GM12878 (cell line): ENCODE measurements at regions not wholly inside any gene's neighbourhood (a gene's known extent, or its start where the extent isn't known, plus 50 kb on each side); places are given as distances from the start of the nearest gene placed in this dataset.

Experiments used
- ATAC-seq: fragments of 200-7000 bp; cut with Tn5 transposase; 3 replicates; pipeline ENCODE4 v1.9.1; 2020; ENCODE audit warnings: mild to moderate bottlenecking, moderate library complexity
- BruUV-seq: library from RNA; stranded (reverse); fragments of 400-500 nt; replicated peaks from 2 replicates; lab custom pipeline; 2021; lab: Mats Ljungman, UMichigan
- CTCF ChIA-PET: fragments of 300-600 bp; sonication (Branson Sonifier 250); formaldehyde crosslinking; extraction: SDS; loops from one replicate; lab custom pipeline; 2021; ENCODE audit warnings: inconsistent platforms; lab: Yijun Ruan, JAX
- POLR2A ChIA-PET: fragments of 350-600 bp; formaldehyde crosslinking; extraction: SDS; loops from one replicate; lab custom pipeline; 2021; ENCODE audit warnings: inconsistent platforms; lab: Charles Lee
- RAD21 ChIA-PET: fragments of 300-600 bp; sonication (Branson Sonifier 250); formaldehyde crosslinking; loops from one replicate; lab custom pipeline; 2023; ENCODE audit warnings: antibody characterized with exemption; ENCODE audit not compliant: unreplicated experiment; lab: Charles Lee
- SMC1A ChIA-PET: fragments of 300-600 bp; sonication (Branson Sonifier 250); formaldehyde crosslinking; loops from one replicate; lab custom pipeline; 2023; ENCODE audit not compliant: unreplicated experiment, uncharacterized antibody; lab: Charles Lee
- DNase-seq: peaks from one replicate; pipeline ENCODE4 v3.0.0-alpha.2; 2011; ENCODE audit warnings: low read depth, low spot score
- FAIRE-seq: peaks from 3 replicates; lab custom pipeline; 2011; peaks lifted over from hg19 to GRCh38; lab: Jason Lieb, UNC
- H2AFZ ChIP-seq: 2 replicates; pipeline ENCODE4 v1.6.0; 2011; ENCODE audit warnings: low read depth, low read length, control low read depth; ENCODE audit not compliant: control insufficient read depth
- H3K27ac ChIP-seq: 2 replicates; pipeline ENCODE4 v1.5.1; 2011; ENCODE audit warnings: control low read depth; ENCODE audit not compliant: control insufficient read depth, insufficient read depth
- H3K27me3 ChIP-seq, 2 experiments: replicated peaks in 1 of 2; 2 replicates each; pipeline versions ENCODE4 v1.6.0 to v1.6.1; 2011; ENCODE audit warnings: low read length in 1 of 2; ENCODE audit not compliant: control insufficient read depth in 2 of 2, insufficient read depth in 2 of 2
- H3K36me3 ChIP-seq, 2 experiments: 2 replicates each; pipeline ENCODE4 v1.5.1; 2011; ENCODE audit warnings: low read length in 1 of 2; ENCODE audit not compliant: control insufficient read depth in 2 of 2, insufficient read depth in 2 of 2
- H3K4me1 ChIP-seq: 2 replicates; pipeline ENCODE4 v1.6.1; 2011; ENCODE audit warnings: mild to moderate bottlenecking, low read length, moderate library complexity, mixed read lengths; ENCODE audit not compliant: control insufficient read depth, insufficient read depth
- H3K4me2 ChIP-seq: 2 replicates; pipeline ENCODE4 v1.6.0; 2011; ENCODE audit warnings: control low read depth; ENCODE audit not compliant: control insufficient read depth, insufficient read depth
- H3K4me3 ChIP-seq: fragments of 200-600 bp; sonication (generic); 2 replicates; pipeline ENCODE4 v1.5.1; 2016
- H3K79me2 ChIP-seq: 2 replicates; pipeline ENCODE4 v1.6.0; 2011; ENCODE audit warnings: low read length; ENCODE audit not compliant: control insufficient read depth, insufficient read depth
- H3K9ac ChIP-seq: 2 replicates; pipeline ENCODE4 v1.8.0; 2011; ENCODE audit warnings: low read length, control low read depth, mixed read lengths; ENCODE audit not compliant: control insufficient read depth, insufficient read depth
- H3K9me3 ChIP-seq: replicated peaks from 3 replicates; pipeline ENCODE4 v1.5.1; 2011; ENCODE audit warnings: mild to moderate bottlenecking, low read length; ENCODE audit not compliant: control insufficient read depth, insufficient read depth
- H4K20me1 ChIP-seq: 2 replicates; pipeline ENCODE4 v1.6.0; 2011; ENCODE audit not compliant: control insufficient read depth, insufficient read depth
- CEBPB ChIP-seq, 2 experiments: fragments of 150-350 bp in 1 of 2; IDR thresholded peaks; 2 replicates each; pipeline ENCODE4 v1.6.1; 2012 to 2014; ENCODE audit warnings: low read depth in 2 of 2, low read length in 2 of 2, borderline replicate concordance in 1 of 2, inconsistent platforms in 1 of 2
- CREM ChIP-seq: IDR thresholded peaks from 2 replicates; pipeline ENCODE4 v1.6.1; 2014; ENCODE audit warnings: antibody characterized with exemption, low read depth
- GABPA ChIP-seq: IDR thresholded peaks from 2 replicates; pipeline ENCODE4 v1.6.1; 2014; ENCODE audit warnings: antibody characterized with exemption, low read depth, mild to moderate bottlenecking, inconsistent platforms
- HCFC1 ChIP-seq: fragments of 150-350 bp; IDR thresholded peaks from 2 replicates; pipeline ENCODE4 v1.6.1; 2014; ENCODE audit warnings: low read length
- NFYB ChIP-seq: IDR thresholded peaks from 2 replicates; pipeline ENCODE4 v1.6.1; 2011; ENCODE audit warnings: low read depth, mild to moderate bottlenecking, low read length, improper control_type of control experiment, moderate library complexity; ENCODE audit not compliant: insufficient read depth
- PML ChIP-seq: IDR thresholded peaks from 2 replicates; pipeline ENCODE4 v1.6.1; 2012; ENCODE audit warnings: low read length, inconsistent platforms
- POLR2A ChIP-seq: IDR thresholded peaks from 2 replicates; pipeline ENCODE4 v1.6.1; 2011; ENCODE audit warnings: low read depth, mild to moderate bottlenecking, low read length
- RBBP5 ChIP-seq: fragments of 200-600 bp; sonication (generic); conservative IDR thresholded peaks from 2 replicates; pipeline ENCODE4 v1.6.1; 2016
- SIN3A ChIP-seq: IDR thresholded peaks from 2 replicates; pipeline ENCODE4 v1.6.1; 2012; ENCODE audit warnings: low read depth, low read length, improper control_type of control experiment
- SMAD5 ChIP-seq: IDR thresholded peaks from 2 replicates; pipeline ENCODE4 v1.6.1; 2016; ENCODE audit warnings: antibody characterized with exemption, low read depth
- TCF3 ChIP-seq: IDR thresholded peaks from 2 replicates; pipeline ENCODE4 v1.6.1; 2012; ENCODE audit warnings: low read depth, mild to moderate bottlenecking, low read length, borderline replicate concordance; ENCODE audit not compliant: insufficient read depth
- WGBS: methylation state at CpG from one replicate; pipeline ENCODE4 v1.1.6; 2016; ENCODE audit warnings: low lambda C conversion rate; ENCODE audit not compliant: insufficient replicate concordance, insufficient coverage; ENCODE audit errors: missing lambda C conversion rate; 5-methylcytosine and 5-hydroxymethylcytosine counted together
- in situ Hi-C: fragments of 300-500 bp; cut with MboI; formaldehyde crosslinking; loops from 9 replicates; pipeline ENCODE4 v1.14.3; 2018; ENCODE audit warnings: mixed read lengths
- intact Hi-C: fragments of 100-400 bp; cut with micrococcal nuclease; formaldehyde crosslinking; loops from one replicate; pipeline ENCODE4 v1.14.2; 2022; ENCODE audit not compliant: unreplicated experiment
- TF ChIP-seq, protein P1 (sequence below): fragments of 450-650 bp; conservative IDR thresholded peaks from 2 replicates; pipeline ENCODE4 v1.6.1; 2017; ENCODE audit warnings: mild to moderate bottlenecking, moderate library complexity
- TF ChIP-seq, protein P2 (sequence below): fragments of 450-650 bp; IDR thresholded peaks from 2 replicates; pipeline ENCODE4 v1.6.1; 2017; ENCODE audit warnings: mild to moderate bottlenecking, moderate library complexity
- TF ChIP-seq, protein P3 (sequence below): fragments of 150-350 bp; IDR thresholded peaks from 2 replicates; pipeline ENCODE4 v1.6.1; 2016; ENCODE audit warnings: low read depth, low read length

DNA sequence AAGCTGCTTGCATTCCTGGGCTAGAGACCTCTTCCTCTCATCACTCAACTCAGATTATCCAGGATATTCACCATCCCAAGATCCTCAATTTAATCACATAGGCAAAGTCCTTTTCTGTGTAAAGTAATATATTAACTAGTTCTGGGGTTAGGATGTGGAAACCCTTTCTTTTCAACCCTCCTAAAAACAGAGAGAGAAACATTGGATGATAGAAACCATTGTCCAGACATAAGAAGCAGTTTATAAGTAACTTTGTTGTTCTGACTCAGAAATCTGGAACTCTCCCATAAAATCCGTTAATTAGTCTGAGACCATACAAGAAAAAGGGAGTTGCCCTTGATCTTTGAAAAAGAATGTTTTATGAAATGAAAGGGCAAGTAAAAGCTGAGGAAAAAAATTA is 817.1 kb upstream of the CDH9 start:
- no peak for DNase-seq
- Histone ChIP-seq H3K27ac (no peak overlapping the region), H2AFZ (no peak overlapping the region), H3K9me3 (no peaks in the 10 kb centered on the region), H3K4me1 (no peaks in the 10 kb centered on the region), H3K4me3 (no peak overlapping the region), H3K9ac (no peak overlapping the region), H3K27me3 (no peaks in the 10 kb centered on the region), H3K36me3 (no peaks in the 10 kb centered on the region), H3K79me2 (no peaks in the 10 kb centered on the region), H3K4me2 (no peak overlapping the region), H4K20me1 (no peaks in the 10 kb centered on the region)
- no TSS peak for BruUV-seq
- 0% methylated on average over 1 of the region's 1 CpG for WGBS
- intact Hi-C loops: no loop called here
- CTCF ChIA-PET: no interaction called here
- SMC1A ChIA-PET: no interaction called here
- RAD21 ChIA-PET: no interaction called here
- TF ChIP-seq SMAD5 (no peak), NFYB (no peak), CREM (no peak), SIN3A (no peak), RBBP5 (no peak), HCFC1 (no peak), TCF3 (no peak), CEBPB (IDR thresholded peaks at IDR 0.05; ENCODE audit: borderline replicate concordance in 1 of 2, low read depth in 2 of 2, low read length in 2 of 2) (no peak), PML (no peak), GABPA (no peak), POLR2A (no peak)
- TF ChIP-seq, protein P1, sequence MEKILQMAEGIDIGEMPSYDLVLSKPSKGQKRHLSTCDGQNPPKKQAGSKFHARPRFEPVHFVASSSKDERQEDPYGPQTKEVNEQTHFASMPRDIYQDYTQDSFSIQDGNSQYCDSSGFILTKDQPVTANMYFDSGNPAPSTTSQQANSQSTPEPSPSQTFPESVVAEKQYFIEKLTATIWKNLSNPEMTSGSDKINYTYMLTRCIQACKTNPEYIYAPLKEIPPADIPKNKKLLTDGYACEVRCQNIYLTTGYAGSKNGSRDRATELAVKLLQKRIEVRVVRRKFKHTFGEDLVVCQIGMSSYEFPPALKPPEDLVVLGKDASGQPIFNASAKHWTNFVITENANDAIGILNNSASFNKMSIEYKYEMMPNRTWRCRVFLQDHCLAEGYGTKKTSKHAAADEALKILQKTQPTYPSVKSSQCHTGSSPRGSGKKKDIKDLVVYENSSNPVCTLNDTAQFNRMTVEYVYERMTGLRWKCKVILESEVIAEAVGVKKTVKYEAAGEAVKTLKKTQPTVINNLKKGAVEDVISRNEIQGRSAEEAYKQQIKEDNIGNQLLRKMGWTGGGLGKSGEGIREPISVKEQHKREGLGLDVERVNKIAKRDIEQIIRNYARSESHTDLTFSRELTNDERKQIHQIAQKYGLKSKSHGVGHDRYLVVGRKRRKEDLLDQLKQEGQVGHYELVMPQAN: no peak
- TF ChIP-seq, protein P2, sequence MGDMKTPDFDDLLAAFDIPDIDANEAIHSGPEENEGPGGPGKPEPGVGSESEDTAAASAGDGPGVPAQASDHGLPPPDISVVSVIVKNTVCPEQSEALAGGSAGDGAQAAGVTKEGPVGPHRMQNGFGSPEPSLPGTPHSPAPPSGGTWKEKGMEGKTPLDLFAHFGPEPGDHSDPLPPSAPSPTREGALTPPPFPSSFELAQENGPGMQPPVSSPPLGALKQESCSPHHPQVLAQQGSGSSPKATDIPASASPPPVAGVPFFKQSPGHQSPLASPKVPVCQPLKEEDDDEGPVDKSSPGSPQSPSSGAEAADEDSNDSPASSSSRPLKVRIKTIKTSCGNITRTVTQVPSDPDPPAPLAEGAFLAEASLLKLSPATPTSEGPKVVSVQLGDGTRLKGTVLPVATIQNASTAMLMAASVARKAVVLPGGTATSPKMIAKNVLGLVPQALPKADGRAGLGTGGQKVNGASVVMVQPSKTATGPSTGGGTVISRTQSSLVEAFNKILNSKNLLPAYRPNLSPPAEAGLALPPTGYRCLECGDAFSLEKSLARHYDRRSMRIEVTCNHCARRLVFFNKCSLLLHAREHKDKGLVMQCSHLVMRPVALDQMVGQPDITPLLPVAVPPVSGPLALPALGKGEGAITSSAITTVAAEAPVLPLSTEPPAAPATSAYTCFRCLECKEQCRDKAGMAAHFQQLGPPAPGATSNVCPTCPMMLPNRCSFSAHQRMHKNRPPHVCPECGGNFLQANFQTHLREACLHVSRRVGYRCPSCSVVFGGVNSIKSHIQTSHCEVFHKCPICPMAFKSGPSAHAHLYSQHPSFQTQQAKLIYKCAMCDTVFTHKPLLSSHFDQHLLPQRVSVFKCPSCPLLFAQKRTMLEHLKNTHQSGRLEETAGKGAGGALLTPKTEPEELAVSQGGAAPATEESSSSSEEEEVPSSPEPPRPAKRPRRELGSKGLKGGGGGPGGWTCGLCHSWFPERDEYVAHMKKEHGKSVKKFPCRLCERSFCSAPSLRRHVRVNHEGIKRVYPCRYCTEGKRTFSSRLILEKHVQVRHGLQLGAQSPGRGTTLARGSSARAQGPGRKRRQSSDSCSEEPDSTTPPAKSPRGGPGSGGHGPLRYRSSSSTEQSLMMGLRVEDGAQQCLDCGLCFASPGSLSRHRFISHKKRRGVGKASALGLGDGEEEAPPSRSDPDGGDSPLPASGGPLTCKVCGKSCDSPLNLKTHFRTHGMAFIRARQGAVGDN: no peak
- TF ChIP-seq, protein P3, sequence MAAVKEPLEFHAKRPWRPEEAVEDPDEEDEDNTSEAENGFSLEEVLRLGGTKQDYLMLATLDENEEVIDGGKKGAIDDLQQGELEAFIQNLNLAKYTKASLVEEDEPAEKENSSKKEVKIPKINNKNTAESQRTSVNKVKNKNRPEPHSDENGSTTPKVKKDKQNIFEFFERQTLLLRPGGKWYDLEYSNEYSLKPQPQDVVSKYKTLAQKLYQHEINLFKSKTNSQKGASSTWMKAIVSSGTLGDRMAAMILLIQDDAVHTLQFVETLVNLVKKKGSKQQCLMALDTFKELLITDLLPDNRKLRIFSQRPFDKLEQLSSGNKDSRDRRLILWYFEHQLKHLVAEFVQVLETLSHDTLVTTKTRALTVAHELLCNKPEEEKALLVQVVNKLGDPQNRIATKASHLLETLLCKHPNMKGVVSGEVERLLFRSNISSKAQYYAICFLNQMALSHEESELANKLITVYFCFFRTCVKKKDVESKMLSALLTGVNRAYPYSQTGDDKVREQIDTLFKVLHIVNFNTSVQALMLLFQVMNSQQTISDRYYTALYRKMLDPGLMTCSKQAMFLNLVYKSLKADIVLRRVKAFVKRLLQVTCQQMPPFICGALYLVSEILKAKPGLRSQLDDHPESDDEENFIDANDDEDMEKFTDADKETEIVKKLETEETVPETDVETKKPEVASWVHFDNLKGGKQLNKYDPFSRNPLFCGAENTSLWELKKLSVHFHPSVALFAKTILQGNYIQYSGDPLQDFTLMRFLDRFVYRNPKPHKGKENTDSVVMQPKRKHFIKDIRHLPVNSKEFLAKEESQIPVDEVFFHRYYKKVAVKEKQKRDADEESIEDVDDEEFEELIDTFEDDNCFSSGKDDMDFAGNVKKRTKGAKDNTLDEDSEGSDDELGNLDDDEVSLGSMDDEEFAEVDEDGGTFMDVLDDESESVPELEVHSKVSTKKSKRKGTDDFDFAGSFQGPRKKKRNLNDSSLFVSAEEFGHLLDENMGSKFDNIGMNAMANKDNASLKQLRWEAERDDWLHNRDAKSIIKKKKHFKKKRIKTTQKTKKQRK: no peak
- POLR2A ChIA-PET: no interaction called here
- FAIRE-seq: no peak
- in situ Hi-C loops: no loop called here
- no peak for ATAC-seq
